ENCODE measurements at regions not wholly inside any gene's neighbourhood (a gene's known extent, or its start where the extent isn't known, plus 50 kb on each side); places are given as distances from the start of the nearest gene placed in this dataset.

GRCh38 chr17:77319211-77320043 is 178.7 kb downstream of the SEC14L1 start:
- peak; percentile 45; the same call in 1 of the 2 replicates for TF ChIP-seq SIN3A (IDR thresholded peaks at IDR 0.05; ENCODE audit: borderline replicate concordance, insufficient read depth, low read length)
- no peak for TF ChIP-seq FOXP2 (optimal IDR thresholded peaks at IDR 0.05; ENCODE audit: borderline replicate concordance, extremely low read depth, extremely low read length, insufficient read depth)

- TF ChIP-seq POLR2AphosphoS5 (IDR thresholded peaks at IDR 0.05; ENCODE audit: low read depth, low read length) (no peak), TAF1 (IDR thresholded peaks at IDR 0.05; ENCODE audit: borderline replicate concordance, insufficient read depth, low read length) (no peak), FOXP2 (optimal IDR thresholded peaks at IDR 0.05; ENCODE audit: borderline replicate concordance, extremely low read depth, extremely low read length, insufficient read depth) (no peak), SIN3A (IDR thresholded peaks at IDR 0.05; ENCODE audit: borderline replicate concordance, insufficient read depth, low read length) (no peak)
These were observed 179.3 kb downstream of the SEC14L1 start for GRCh38 chr17:77320044-77320440.

GRCh38 chr17:77320485-77321256 is 179.9 kb downstream of the SEC14L1 start:
- TF ChIP-seq SIN3A (IDR thresholded peaks at IDR 0.05; ENCODE audit: borderline replicate concordance, insufficient read depth, low read length) (no peak), POLR2AphosphoS5 (IDR thresholded peaks at IDR 0.05; ENCODE audit: low read depth, low read length) (no peak), REST (IDR thresholded peaks at IDR 0.05; ENCODE audit: insufficient read depth in 1 of 2, low read depth in 2 of 2, low read length in 2 of 2) (no peak)

GRCh38 chr17:77321649-77322513 is 181.1 kb downstream of the SEC14L1 start:
- TF ChIP-seq TAF1 (IDR thresholded peaks at IDR 0.05; ENCODE audit: borderline replicate concordance, insufficient read depth, low read length): no peak
- no peak for TF ChIP-seq POLR2AphosphoS5 (IDR thresholded peaks at IDR 0.05; ENCODE audit: low read depth, low read length)
- TF ChIP-seq FOXP2 (optimal IDR thresholded peaks at IDR 0.05; ENCODE audit: borderline replicate concordance, extremely low read depth, extremely low read length, insufficient read depth): no peak
- no peak for TF ChIP-seq SIN3A (IDR thresholded peaks at IDR 0.05; ENCODE audit: borderline replicate concordance, insufficient read depth, low read length)
- no peak for TF ChIP-seq REST (IDR thresholded peaks at IDR 0.05; ENCODE audit: insufficient read depth in 1 of 2, low read depth in 2 of 2, low read length in 2 of 2)

GRCh38 chr17:77322514-77323412 is 182.0 kb downstream of the SEC14L1 start:
- TF ChIP-seq REST (IDR thresholded peaks at IDR 0.05; ENCODE audit: insufficient read depth in 1 of 2, low read depth in 2 of 2, low read length in 2 of 2) (peak in 1 of 2 experiments; percentile 48; a peak in 1 of 4 replicates), FOXP2 (optimal IDR thresholded peaks at IDR 0.05; ENCODE audit: borderline replicate concordance, extremely low read depth, extremely low read length, insufficient read depth) (peak; percentile 9), SIN3A (IDR thresholded peaks at IDR 0.05; ENCODE audit: borderline replicate concordance, insufficient read depth, low read length) (no peak; the same call in 1 of the 2 replicates)

All from PFSK-1 (cell line).